Epithelial cell of esophagus (primary cell): ENCODE measurements at regions not wholly inside any gene's neighbourhood (a gene's known extent, or its start where the extent isn't known, plus 50 kb on each side); places are given as distances from the start of the nearest gene placed in this dataset.

Experiments
- DNase-seq: peaks from one replicate; pipeline ENCODE4 v3.0.0; 2010; ENCODE audit warnings: low read depth
- H3K4me3 ChIP-seq: 2 replicates; pipeline ENCODE4 v1.5.1; 2011; ENCODE audit warnings: mild to moderate bottlenecking, low read length, control low read depth
- TF ChIP-seq, protein P1 (sequence below): IDR thresholded peaks from 2 replicates; pipeline ENCODE4 v1.5.1; 2011; ENCODE audit warnings: low read depth, mild to moderate bottlenecking, low read length, control low read depth, inconsistent platforms; ENCODE audit not compliant: insufficient read depth; ENCODE audit errors: missing control alignments

DNA sequence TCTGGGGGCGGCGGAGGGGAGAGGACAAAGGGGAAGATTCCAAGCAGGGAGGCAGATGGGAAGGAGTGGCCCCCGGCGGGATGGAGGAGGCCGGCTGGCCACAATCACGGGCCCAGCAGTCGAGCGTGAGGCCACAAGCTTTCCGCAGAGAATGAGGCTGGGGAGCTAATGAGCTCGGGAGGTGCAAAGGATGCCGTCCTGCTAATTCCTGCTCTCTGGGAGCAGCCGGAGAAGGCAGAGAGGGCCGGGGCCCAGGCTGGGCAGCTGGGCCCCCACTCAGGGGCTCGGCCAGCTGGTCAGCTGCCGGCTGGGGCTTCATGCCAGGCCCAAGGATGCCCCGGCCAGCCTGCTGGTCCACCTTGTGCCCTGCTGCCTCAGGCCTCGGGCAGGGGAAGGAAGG, 98.1 kb upstream of the LHX5 start:
- TF ChIP-seq, protein P1, sequence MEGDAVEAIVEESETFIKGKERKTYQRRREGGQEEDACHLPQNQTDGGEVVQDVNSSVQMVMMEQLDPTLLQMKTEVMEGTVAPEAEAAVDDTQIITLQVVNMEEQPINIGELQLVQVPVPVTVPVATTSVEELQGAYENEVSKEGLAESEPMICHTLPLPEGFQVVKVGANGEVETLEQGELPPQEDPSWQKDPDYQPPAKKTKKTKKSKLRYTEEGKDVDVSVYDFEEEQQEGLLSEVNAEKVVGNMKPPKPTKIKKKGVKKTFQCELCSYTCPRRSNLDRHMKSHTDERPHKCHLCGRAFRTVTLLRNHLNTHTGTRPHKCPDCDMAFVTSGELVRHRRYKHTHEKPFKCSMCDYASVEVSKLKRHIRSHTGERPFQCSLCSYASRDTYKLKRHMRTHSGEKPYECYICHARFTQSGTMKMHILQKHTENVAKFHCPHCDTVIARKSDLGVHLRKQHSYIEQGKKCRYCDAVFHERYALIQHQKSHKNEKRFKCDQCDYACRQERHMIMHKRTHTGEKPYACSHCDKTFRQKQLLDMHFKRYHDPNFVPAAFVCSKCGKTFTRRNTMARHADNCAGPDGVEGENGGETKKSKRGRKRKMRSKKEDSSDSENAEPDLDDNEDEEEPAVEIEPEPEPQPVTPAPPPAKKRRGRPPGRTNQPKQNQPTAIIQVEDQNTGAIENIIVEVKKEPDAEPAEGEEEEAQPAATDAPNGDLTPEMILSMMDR, result no peak
- no peak for DNase-seq
- H3K4me3 ChIP-seq, result no peak overlapping the region

DNA sequence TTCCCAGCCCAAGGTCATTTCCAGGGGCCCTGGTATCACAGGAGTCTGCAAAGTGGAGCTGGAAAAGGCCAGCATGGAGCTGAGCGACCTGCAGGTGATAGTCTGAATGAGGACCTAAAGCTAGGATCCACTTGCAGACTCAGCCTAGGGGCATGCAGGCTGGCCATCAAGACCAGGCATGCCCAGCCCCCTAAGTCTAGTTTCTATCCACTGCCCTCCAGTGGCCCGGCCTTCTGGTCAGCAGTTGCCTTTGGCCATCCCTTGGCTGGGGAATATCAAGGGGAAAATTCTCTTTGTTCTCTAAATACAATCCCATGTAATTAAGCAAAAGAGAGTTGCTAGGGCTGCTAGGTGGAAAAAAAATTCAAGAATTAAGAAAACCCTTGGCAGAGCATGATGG, 96.3 kb upstream of the LHX5 start:
- no peak for DNase-seq
- TF ChIP-seq, protein P1, result no peak
- H3K4me3 ChIP-seq, result no peak overlapping the region

- TF ChIP-seq, protein P1, result no peak
- H3K4me3 ChIP-seq, result no peak overlapping the region
- no peak for DNase-seq
These were observed 93.7 kb upstream of the LHX5 start for GRCh38 chr12:113565368-113565767.

- TF ChIP-seq, protein P1, result no peak
- no peak for DNase-seq
- no peak overlapping the region for H3K4me3 ChIP-seq
These were observed 89.6 kb upstream of the LHX5 start for GRCh38 chr12:113561068-113561780.

DNA sequence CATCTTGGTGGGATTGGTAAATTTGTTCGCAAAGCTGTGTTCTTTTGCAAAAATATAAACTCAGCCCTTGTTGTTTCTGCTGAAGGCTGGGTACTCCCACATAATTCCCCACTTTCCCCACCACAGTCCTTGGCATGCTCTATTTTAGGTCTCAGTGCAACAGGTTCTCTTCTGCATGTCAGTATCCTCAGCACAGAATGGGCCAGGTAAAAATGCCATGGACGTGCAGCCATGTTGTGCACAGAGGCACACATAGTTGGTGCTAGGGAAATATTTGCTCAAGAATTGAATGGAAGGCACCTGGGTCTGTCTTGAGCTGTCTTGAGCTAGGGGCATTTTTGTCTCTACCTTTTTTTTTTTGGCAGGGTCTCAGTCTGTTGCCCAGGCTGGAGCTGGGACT, 87.8 kb upstream of the LHX5 start:
- TF ChIP-seq, protein P1, result no peak
- H3K4me3 ChIP-seq, result no peak overlapping the region
- DNase-seq, result no peak

- TF ChIP-seq, protein P1, result no peak
- no peak for DNase-seq
- H3K4me3 ChIP-seq, result no peak overlapping the region
These were observed 83.6 kb upstream of the LHX5 start for GRCh38 chr12:113555226-113555625.

- no peak for DNase-seq
- TF ChIP-seq, protein P1, result no peak
- H3K4me3 ChIP-seq, result no peak overlapping the region
These were observed 81.1 kb upstream of the LHX5 start for GRCh38 chr12:113552760-113553159.
